HG02798 (cell line): ENCODE measurements at regions not wholly inside any gene's neighbourhood (a gene's known extent, or its start where the extent isn't known, plus 50 kb on each side); places are given as distances from the start of the nearest gene placed in this dataset.
"Not testable (repeated sequence)": the region's sequence is repeated elsewhere in the genome, so short reads cannot be mapped to it uniquely, and the experiment has no call there.

Experiments
- ATAC-seq: cut with Tn5 transposase; IDR thresholded peaks from one replicate; pipeline ENCODE4 v1.9.1; 2021; ENCODE audit warnings: mild to moderate bottlenecking; ENCODE audit not compliant: unreplicated experiment, poor library complexity

GRCh38 chr14:98904677-98905076, 367.3 kb downstream of the BCL11B start:
- ATAC-seq: no peak

GRCh38 chr14:98906123-98906995, 365.6 kb downstream of the BCL11B start:
- ATAC-seq: no peak

- ATAC-seq: no peak
Measured at GRCh38 chr14:98907271-98907670, 364.7 kb downstream of the BCL11B start.

GRCh38 chr14:98908050-98908449, 363.9 kb downstream of the BCL11B start:
- no peak for ATAC-seq

- ATAC-seq: no peak
Measured at GRCh38 chr14:98909251-98909944, 362.6 kb downstream of the BCL11B start.

GRCh38 chr14:98910061-98910460, 361.9 kb downstream of the BCL11B start:
- no peak for ATAC-seq

- ATAC-seq: no peak
Measured at GRCh38 chr14:98912655-98913054, 359.3 kb downstream of the BCL11B start.

GRCh38 chr14:98913967-98914650, 357.9 kb downstream of the BCL11B start:
- no peak for ATAC-seq

GRCh38 chr14:98914942-98915341, 357.1 kb downstream of the BCL11B start:
- no peak for ATAC-seq

GRCh38 chr14:98915625-98916024, 356.4 kb downstream of the BCL11B start:
- no peak for ATAC-seq

GRCh38 chr14:98916036-98916435, 356.0 kb downstream of the BCL11B start:
- ATAC-seq: no peak

GRCh38 chr14:98916476-98916875, 355.5 kb downstream of the BCL11B start:
- no peak for ATAC-seq

- ATAC-seq: no peak
Measured at GRCh38 chr14:98919434-98919833, 352.6 kb downstream of the BCL11B start.

GRCh38 chr14:98921306-98921705, 350.7 kb downstream of the BCL11B start:
- not testable (repeated sequence) for ATAC-seq

- ATAC-seq: no peak
Measured at GRCh38 chr14:98923596-98923995, 348.4 kb downstream of the BCL11B start.

- no peak for ATAC-seq
Measured at GRCh38 chr14:98924046-98924445, 348.0 kb downstream of the BCL11B start.

- no peak for ATAC-seq
Measured at GRCh38 chr14:98925354-98926040, 346.5 kb downstream of the BCL11B start.

- no peak for ATAC-seq
Measured at GRCh38 chr14:98926146-98926545, 345.9 kb downstream of the BCL11B start.

- ATAC-seq: no peak
Measured at GRCh38 chr14:98926801-98927200, 345.2 kb downstream of the BCL11B start.

GRCh38 chr14:98927986-98928385, 344.0 kb downstream of the BCL11B start:
- ATAC-seq: no peak
